Left hindlimb (tissue), 1 donor: ENCODE measurements at regions not wholly inside any gene's neighbourhood (a gene's known extent, or its start where the extent isn't known, plus 50 kb on each side); places are given as distances from the start of the nearest gene placed in this dataset.

ENCODE experiments used
- DNase-seq: peaks from one replicate; pipeline ENCODE4 v3.0.0-alpha.2; 2018

DNA sequence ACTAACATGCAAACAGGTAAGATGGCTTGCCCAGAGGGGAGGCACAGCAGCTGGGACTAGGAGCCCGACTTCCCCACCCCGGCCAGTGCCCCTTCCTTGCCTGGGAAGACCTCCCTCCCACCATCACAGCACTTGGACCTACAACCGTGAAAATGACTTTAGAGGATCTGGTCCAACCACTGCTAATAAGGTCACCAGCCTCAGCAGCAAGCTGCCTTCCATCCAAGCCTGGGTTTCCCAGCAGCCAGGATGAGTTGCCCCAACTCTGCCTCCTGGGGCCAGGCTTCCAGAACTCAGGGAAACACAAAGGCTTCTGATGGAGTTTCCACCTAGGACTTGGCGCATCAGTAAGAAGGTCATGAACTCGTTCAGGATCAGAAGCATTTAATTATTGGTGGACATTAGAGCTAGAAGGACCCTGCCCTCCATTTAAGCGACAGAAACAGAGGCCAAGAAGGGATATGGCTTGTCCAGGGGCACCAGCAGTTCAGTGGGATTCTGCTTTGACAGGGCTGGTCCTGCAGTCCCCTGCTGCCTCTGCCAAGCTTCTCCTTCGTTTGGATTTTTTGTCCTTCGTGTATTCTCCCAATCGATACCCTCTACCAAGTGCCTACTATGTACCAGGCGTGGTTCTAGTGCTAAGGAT is 403.0 kb upstream of the ID2 start:
- no peak for DNase-seq

DNA sequence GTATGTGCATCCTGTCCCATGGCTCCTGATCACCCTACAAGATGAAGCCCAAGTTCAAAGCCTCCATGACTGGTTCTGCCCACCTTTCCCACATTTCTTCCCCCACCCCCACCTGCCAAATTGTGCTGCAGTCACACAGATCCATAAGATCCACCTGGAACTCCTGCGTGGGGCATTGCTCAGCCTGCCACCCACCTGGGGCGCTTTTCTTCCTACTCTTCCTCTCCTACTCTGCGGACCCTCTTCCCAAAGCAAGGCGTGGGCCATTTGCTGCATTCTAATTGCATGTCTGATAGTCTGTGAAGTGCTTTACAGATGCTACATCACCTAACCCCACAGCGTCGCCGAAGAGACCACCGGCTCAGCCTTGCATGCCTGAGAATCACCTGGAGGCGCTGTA is 402.4 kb upstream of the ID2 start:
- no peak for DNase-seq

DNA sequence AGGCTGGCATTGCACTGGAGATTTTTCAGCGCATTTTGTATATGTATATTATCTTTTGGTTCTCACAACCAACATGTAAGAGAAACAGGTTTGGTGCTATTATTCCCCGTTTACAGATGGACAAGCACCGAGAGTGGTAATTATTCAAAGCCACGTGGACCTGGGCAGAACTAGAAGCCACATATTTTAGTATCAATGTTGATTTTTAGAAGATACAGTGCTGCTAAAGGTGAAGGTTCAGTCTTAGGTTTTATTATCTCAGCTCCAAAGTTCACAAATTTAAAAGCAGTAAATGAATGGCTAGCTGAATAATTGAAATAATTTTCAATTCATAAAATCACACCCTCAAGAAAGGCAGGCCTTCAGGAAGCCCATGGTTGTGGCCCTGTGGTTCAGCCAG is 400.6 kb upstream of the ID2 start:
- no peak for DNase-seq

DNA sequence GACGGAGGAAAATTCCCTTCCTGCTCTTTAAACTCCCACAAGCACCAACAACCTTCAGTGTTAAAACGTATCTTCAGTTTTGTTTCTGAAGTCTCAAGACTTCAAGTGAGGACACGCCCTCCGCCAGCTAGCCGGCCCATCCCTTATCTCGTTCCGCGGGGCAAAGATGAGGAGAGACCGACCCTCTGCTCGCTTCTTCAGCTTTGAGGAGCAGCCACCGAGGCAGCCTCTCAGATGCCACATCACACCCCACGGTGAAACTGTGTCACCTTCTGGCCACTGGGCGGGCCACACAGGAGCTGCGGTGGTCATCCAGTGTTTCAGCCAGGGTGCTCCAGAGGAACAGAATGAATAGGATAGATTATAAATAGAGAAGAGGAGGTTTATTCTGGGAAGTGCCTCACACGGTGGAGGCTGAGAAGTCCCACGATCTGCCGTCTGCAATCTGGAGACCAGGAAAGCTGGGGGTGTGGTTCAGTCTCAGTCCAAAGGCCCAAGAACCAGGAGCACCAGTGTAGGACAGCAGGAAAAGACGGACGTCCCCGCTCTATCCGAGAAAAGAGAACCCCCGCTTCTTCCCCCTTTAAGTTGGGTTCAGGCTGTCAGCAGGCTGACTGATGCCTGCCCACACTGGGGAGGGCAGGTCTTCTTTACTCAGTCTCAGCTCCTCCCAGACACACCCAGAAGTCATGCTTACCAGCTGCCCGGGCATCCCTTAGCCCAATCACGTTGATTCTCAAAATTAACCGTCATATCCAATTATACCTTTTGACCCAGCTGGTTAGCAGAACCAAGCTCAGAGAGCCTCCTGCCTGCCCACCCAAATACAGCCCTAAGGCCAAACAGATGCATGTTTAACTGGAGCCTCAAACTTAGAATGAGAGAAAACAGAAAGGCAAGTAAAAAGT is 399.7 kb upstream of the ID2 start:
- DNase-seq, result no peak

- DNase-seq, result no peak
Observed at GRCh38 chr2:8282858-8283252, 399.0 kb upstream of the ID2 start.

GRCh38 chr2:8285081-8285480 is 396.8 kb upstream of the ID2 start:
- DNase-seq, result no peak

- DNase-seq, result no peak
Observed at GRCh38 chr2:8285898-8286297, 396.0 kb upstream of the ID2 start.

- no peak for DNase-seq
Observed at GRCh38 chr2:8288206-8288605, 393.6 kb upstream of the ID2 start.

- DNase-seq, result no peak
Observed at GRCh38 chr2:8289111-8289510, 392.7 kb upstream of the ID2 start.

GRCh38 chr2:8290771-8291352 is 391.0 kb upstream of the ID2 start:
- DNase-seq, result no peak

DNA sequence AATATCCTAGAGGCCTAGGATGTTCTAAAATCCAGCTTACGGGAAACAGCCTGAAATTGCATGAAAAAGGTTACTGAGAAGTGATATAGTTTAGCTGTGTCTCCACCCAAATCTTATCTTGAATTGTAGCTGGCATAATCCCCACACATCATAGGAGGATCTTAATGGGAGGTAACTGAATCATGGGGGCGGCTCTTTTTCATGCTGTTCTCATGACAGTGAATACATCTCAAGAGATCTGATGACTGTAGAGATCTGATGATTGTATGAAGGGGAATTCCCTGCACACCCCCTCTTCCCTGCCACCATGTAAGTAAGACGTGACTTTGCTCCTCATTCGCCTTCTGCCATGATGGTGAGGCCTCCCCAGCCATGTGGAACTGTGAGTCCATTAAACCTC is 385.6 kb upstream of the ID2 start:
- no peak for DNase-seq

DNA sequence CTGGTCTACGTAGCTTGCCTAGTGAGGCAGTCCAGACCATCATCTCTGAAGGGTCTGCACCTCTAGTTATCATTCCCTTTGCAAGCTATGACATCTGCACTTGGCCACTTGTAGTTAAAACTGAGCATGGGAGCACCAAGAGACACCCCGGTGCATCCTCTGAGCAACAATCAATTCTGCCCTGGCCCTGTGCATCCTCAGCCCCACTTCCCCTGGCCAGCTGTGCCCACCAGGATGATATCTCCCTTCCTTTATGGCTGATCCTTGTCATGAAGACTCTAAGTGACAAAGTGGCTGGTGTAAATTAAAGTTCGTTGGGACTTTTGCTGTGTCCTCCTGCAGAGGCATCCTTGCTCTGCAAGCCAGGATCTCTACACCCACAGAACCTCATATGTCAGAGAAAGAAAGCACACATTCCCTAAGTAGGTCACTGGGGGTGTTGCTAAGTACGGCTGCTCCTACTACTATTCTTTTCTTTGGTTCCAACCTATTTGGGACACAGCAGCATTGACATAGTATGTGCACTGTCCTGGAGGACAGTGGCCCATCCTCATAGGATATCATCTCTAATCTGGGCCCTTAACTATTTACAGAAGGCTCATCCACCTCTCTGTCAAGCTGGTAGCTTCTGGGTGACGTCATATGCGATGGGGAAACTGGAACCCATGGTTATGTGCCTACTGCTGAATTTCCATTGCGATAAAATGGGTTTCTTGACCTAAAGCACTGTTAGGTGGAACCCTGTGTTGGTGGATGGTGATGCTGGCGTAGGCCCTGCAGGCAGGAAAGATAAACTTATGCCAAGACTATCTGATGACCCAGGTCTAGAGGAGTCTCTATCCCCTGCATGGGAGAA is 384.3 kb upstream of the ID2 start:
- DNase-seq, result no peak

DNA sequence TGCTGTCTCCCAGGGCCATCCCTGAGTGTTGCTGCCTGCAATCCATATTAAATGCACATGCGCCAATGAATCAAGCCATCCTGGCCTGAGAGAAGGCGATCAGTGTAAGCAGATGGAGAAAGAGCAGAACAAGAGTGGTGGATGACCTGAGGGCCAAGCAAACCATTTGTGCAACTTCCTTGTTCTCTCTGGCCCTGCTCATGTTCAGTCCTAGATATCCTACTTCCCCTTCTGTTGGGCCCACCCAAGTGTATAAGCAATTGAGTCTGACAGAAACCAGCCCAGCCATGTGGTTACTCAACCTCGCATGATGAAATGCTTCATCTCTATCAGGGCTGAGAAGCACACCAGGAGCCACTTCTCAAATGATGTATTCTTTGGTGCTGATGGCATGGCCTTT is 383.1 kb upstream of the ID2 start:
- no peak for DNase-seq

GRCh38 chr2:8300216-8300615 is 381.6 kb upstream of the ID2 start:
- no peak for DNase-seq

- DNase-seq, result no peak
Observed at GRCh38 chr2:8300905-8301304, 381.0 kb upstream of the ID2 start.

DNA sequence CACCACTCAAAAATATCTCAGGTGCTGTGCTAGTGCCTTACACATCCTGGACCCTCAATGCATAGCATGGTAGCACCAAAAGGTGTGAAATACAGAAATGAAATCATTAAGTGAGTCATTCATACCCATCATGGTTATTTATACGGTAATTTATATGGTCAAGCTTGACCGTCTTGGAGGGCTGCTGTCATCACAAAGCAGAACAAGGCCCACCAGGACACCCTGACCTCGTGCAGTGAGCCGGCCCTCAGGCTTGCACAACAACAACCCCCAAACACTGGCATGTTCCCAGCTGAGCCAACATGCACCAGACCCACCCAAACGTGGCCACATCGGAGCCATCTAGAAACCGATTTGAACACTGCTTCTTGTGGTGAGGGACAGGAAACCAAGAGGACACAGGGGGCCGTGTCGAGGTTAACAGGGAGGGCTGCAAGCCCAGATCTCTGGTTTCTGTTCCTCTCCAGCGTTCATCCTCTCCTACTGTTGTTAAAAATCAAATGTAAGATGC is 378.5 kb upstream of the ID2 start:
- DNase-seq, result peak; percentile 48

GRCh38 chr2:8304821-8305766 is 376.8 kb upstream of the ID2 start:
- no peak for DNase-seq

DNA sequence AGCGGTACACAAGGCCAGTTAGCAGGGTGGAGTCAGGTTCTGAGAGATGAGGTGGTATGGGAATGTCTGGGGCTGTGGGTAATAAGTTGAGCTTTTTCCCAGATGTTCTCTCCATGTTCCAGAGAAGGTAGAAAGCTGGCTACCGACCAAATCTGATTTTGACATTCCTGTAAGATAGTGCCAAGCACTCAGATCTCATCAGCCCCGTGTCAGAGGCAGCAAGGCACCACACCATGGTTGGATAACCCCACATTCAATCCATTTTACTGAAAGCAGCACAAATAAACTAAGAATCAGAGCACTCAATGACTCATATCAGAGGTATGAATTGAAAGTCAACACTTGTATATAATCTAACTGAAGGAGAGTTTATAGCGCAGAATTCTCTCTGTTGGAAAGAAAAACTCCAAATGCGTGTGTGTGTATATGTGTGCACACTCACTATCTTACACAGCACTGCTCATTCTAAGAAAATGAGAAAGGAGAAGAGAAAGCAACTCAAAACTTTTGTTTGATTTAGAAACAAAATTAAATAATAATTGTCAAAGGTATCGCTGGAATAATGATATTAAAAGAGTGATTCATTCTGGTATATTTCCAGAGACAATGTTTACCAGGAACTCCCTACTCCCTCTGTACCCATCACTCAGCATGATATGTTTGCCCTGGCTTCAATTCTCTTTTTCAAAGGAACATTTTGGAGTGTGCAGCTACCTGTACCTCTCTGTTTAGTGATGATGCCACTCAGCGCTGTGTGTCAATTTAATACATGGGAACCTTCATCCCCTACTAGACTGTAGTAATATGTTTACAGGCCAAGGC is 375.1 kb upstream of the ID2 start:
- DNase-seq, result no peak

DNA sequence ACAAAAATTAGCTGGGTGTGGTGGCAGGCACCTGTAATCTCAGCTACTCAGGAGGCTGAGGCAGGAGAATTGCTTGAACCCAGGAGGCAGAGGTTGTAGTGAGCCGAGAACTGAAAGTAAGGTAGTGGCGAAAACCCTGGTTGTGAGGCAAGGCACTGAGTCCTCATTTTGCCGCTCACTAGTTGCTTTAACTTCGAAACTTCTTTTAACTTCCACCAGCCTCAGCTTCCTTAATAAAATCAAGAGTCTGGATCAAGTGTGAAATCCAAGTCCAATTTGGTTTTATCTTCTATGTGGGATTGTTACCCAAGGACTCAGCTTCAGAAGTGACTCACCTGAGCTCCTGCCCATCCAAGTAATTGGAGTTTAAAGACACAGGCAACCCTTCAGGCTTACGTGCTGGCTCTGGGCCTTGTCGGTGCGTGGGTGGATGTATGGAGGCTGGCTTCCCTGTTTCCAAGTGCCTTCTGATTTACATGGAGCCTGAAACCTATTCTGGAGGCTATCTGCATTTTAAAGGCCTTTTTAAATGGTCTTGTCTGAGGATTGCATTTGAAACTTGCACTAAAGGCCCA is 374.2 kb upstream of the ID2 start:
- no peak for DNase-seq

DNA sequence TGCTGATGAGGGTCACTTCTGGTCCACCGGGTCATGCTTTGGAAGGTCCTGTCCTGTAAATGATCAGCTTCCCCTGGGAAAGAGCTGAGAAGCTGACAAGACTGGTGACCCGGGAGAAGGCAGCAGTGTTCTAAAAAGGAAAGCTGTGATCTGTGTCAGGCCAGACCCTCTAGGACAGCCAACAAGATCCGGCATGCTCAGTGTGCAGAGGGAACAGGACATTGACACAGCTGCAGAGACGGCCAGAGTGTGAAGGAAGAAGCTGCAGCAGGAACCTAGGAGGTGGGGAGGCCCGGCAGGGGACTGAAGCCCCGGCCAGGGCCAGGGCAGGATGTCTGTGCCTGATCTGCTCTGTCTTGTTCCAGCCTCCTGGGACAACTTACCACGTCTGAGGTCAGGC is 372.7 kb upstream of the ID2 start:
- DNase-seq, result no peak
